Stimulated activated naive CD8-positive, alpha-beta T cell treated with anti-CD3 and anti-CD28 coated beads, Interleukin-15, Interleukin-2, amounts not matched to agents 100 ng/mL and 50 ng/mL, for 24 hours (primary cell): ENCODE measurements at regions not wholly inside any gene's neighbourhood (a gene's known extent, or its start where the extent isn't known, plus 50 kb on each side); places are given as distances from the start of the nearest gene placed in this dataset.

ENCODE experiments used
- H3K27ac Mint-ChIP-seq: one replicate; pipeline ENCODE4 v1.8.0; 2021; ENCODE audit warnings: mild to moderate bottlenecking, mixed read lengths
- H3K27me3 Mint-ChIP-seq: one replicate; pipeline ENCODE4 v1.8.0; 2021; ENCODE audit warnings: mixed read lengths
- H3K36me3 Mint-ChIP-seq: one replicate; pipeline ENCODE4 v1.8.0; 2021; ENCODE audit warnings: low read depth, mixed read lengths
- H3K4me1 Mint-ChIP-seq: one replicate; pipeline ENCODE4 v1.8.0; 2021; ENCODE audit warnings: low read depth, mixed read lengths
- H3K4me3 Mint-ChIP-seq: one replicate; pipeline ENCODE4 v1.8.0; 2021; ENCODE audit warnings: mild to moderate bottlenecking, mixed read lengths
- H3K9me3 Mint-ChIP-seq: one replicate; pipeline ENCODE4 v1.8.0; 2021; ENCODE audit warnings: mixed read lengths

- no peaks in the 10 kb centered on the region for H3K9me3 Mint-ChIP-seq
- peaks cover 9% of the 10 kb centered on the region for H3K4me1 Mint-ChIP-seq
- H3K36me3 Mint-ChIP-seq, result no peaks in the 10 kb centered on the region
- no peak overlapping the region for H3K4me3 Mint-ChIP-seq
- no peak overlapping the region for H3K27ac Mint-ChIP-seq
- H3K27me3 Mint-ChIP-seq, result no peaks in the 10 kb centered on the region
Observed at GRCh38 chr10:4069491-4069890, 284.5 kb upstream of the KLF6 start.

GRCh38 chr10:4068629-4069028, 283.6 kb upstream of the KLF6 start:
- Mint-ChIP-seq H3K4me3 (no peak overlapping the region), H3K4me1 (peaks cover under 1% of the 10 kb centered on the region), H3K9me3 (no peaks in the 10 kb centered on the region), H3K27ac (no peak overlapping the region), H3K27me3 (no peaks in the 10 kb centered on the region), H3K36me3 (no peaks in the 10 kb centered on the region)

GRCh38 chr10:4067931-4068561, 283.0 kb upstream of the KLF6 start:
- Mint-ChIP-seq H3K36me3 (no peaks in the 10 kb centered on the region), H3K4me3 (no peak overlapping the region), H3K27ac (no peak overlapping the region), H3K27me3 (no peaks in the 10 kb centered on the region), H3K4me1 (no peaks in the 10 kb centered on the region), H3K9me3 (no peaks in the 10 kb centered on the region)

- Mint-ChIP-seq H3K4me3 (no peak overlapping the region), H3K27me3 (no peaks in the 10 kb centered on the region), H3K27ac (no peak overlapping the region), H3K9me3 (no peaks in the 10 kb centered on the region), H3K4me1 (no peaks in the 10 kb centered on the region), H3K36me3 (no peaks in the 10 kb centered on the region)
Observed at GRCh38 chr10:4067531-4067930, 282.5 kb upstream of the KLF6 start.

GRCh38 chr10:4066581-4067390, 281.8 kb upstream of the KLF6 start:
- H3K36me3 Mint-ChIP-seq, result no peaks in the 10 kb centered on the region
- no peak overlapping the region for H3K4me3 Mint-ChIP-seq
- no peaks in the 10 kb centered on the region for H3K4me1 Mint-ChIP-seq
- no peaks in the 10 kb centered on the region for H3K9me3 Mint-ChIP-seq
- no peak overlapping the region for H3K27ac Mint-ChIP-seq
- H3K27me3 Mint-ChIP-seq, result no peaks in the 10 kb centered on the region

GRCh38 chr10:4064489-4064888, 279.5 kb upstream of the KLF6 start:
- no peak overlapping the region for H3K27ac Mint-ChIP-seq
- H3K4me1 Mint-ChIP-seq, result peaks cover 9% of the 10 kb centered on the region
- H3K27me3 Mint-ChIP-seq, result no peaks in the 10 kb centered on the region
- no peak overlapping the region for H3K4me3 Mint-ChIP-seq
- no peaks in the 10 kb centered on the region for H3K36me3 Mint-ChIP-seq
- no peaks in the 10 kb centered on the region for H3K9me3 Mint-ChIP-seq

- H3K27me3 Mint-ChIP-seq, result no peaks in the 10 kb centered on the region
- no peaks in the 10 kb centered on the region for H3K36me3 Mint-ChIP-seq
- H3K9me3 Mint-ChIP-seq, result no peaks in the 10 kb centered on the region
- H3K4me1 Mint-ChIP-seq, result peaks cover 9% of the 10 kb centered on the region
- H3K4me3 Mint-ChIP-seq, result no peak overlapping the region
- no peak overlapping the region for H3K27ac Mint-ChIP-seq
Observed at GRCh38 chr10:4063717-4064116, 278.7 kb upstream of the KLF6 start.

- peaks cover 9% of the 10 kb centered on the region for H3K4me1 Mint-ChIP-seq
- no peak overlapping the region for H3K4me3 Mint-ChIP-seq
- H3K27me3 Mint-ChIP-seq, result no peaks in the 10 kb centered on the region
- H3K27ac Mint-ChIP-seq, result no peak overlapping the region
- no peaks in the 10 kb centered on the region for H3K9me3 Mint-ChIP-seq
- H3K36me3 Mint-ChIP-seq, result no peaks in the 10 kb centered on the region
Observed at GRCh38 chr10:4062751-4063150, 277.7 kb upstream of the KLF6 start.

GRCh38 chr10:4062072-4062471, 277.1 kb upstream of the KLF6 start:
- no peak overlapping the region for H3K27ac Mint-ChIP-seq
- no peaks in the 10 kb centered on the region for H3K36me3 Mint-ChIP-seq
- no peak overlapping the region for H3K4me3 Mint-ChIP-seq
- peaks cover 9% of the 10 kb centered on the region for H3K4me1 Mint-ChIP-seq
- no peaks in the 10 kb centered on the region for H3K27me3 Mint-ChIP-seq
- H3K9me3 Mint-ChIP-seq, result no peaks in the 10 kb centered on the region

- Mint-ChIP-seq H3K36me3 (no peaks in the 10 kb centered on the region), H3K4me1 (peaks cover 9% of the 10 kb centered on the region), H3K27ac (no peak overlapping the region), H3K27me3 (no peaks in the 10 kb centered on the region), H3K9me3 (no peaks in the 10 kb centered on the region), H3K4me3 (no peak overlapping the region)
Observed at GRCh38 chr10:4061441-4061951, 276.5 kb upstream of the KLF6 start.

GRCh38 chr10:4059471-4060138, 274.6 kb upstream of the KLF6 start:
- Mint-ChIP-seq H3K4me3 (no peak overlapping the region), H3K27ac (peak overlapping the region; percentile 47), H3K27me3 (no peaks in the 10 kb centered on the region), H3K36me3 (no peaks in the 10 kb centered on the region), H3K9me3 (no peaks in the 10 kb centered on the region), H3K4me1 (peaks cover 9% of the 10 kb centered on the region)

- Mint-ChIP-seq H3K9me3 (no peaks in the 10 kb centered on the region), H3K36me3 (no peaks in the 10 kb centered on the region), H3K27me3 (no peaks in the 10 kb centered on the region), H3K4me1 (peaks cover 9% of the 10 kb centered on the region), H3K27ac (no peak overlapping the region), H3K4me3 (no peak overlapping the region)
Observed at GRCh38 chr10:4058514-4059029, 273.6 kb upstream of the KLF6 start.

GRCh38 chr10:4057725-4058513, 272.9 kb upstream of the KLF6 start:
- Mint-ChIP-seq H3K27me3 (no peaks in the 10 kb centered on the region), H3K4me3 (no peak overlapping the region), H3K9me3 (no peaks in the 10 kb centered on the region), H3K27ac (no peak overlapping the region), H3K36me3 (no peaks in the 10 kb centered on the region), H3K4me1 (peaks cover 9% of the 10 kb centered on the region)

GRCh38 chr10:4057021-4057420, 272.0 kb upstream of the KLF6 start:
- Mint-ChIP-seq H3K27me3 (no peaks in the 10 kb centered on the region), H3K9me3 (no peaks in the 10 kb centered on the region), H3K36me3 (no peaks in the 10 kb centered on the region), H3K4me3 (no peak overlapping the region), H3K4me1 (peaks cover 9% of the 10 kb centered on the region), H3K27ac (no peak overlapping the region)
